ENCODE measurements at regions not wholly inside any gene's neighbourhood (a gene's known extent, or its start where the extent isn't known, plus 50 kb on each side); places are given as distances from the start of the nearest gene placed in this dataset.

DNA sequence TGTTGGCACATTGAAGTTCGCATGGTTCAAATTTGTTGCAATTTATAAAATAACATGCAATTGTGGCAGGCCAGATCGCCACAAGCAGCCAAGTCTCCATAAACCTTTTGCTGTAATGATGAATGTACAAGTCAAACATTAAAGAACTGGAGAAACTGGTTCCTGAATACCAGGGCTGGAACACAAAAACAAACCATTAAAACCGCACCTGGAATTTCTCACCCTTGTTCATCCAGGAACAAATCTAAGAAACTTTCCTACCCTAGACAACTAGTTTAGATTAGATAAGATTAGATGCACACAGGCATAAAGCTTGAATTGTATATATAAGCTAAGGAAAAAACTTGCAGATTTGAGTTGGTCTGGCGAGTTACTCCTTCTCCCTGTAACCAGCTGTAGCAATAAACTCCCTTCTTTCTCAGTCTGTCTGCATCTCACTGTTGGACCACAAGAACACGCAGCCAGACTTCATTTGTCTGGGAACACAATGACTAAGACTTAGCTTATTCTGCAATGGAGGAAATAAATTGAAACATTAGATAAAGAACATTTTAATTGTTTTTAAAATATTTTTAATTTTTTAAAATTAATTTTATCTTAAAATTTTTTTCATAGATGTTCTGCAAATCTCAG, 1835.5 kb upstream of the LRRTM1 start:
- no peak overlapping the region for H3K4me3 ChIP-seq (ENCODE audit: low read depth, low read length)
- TF ChIP-seq, protein P1, sequence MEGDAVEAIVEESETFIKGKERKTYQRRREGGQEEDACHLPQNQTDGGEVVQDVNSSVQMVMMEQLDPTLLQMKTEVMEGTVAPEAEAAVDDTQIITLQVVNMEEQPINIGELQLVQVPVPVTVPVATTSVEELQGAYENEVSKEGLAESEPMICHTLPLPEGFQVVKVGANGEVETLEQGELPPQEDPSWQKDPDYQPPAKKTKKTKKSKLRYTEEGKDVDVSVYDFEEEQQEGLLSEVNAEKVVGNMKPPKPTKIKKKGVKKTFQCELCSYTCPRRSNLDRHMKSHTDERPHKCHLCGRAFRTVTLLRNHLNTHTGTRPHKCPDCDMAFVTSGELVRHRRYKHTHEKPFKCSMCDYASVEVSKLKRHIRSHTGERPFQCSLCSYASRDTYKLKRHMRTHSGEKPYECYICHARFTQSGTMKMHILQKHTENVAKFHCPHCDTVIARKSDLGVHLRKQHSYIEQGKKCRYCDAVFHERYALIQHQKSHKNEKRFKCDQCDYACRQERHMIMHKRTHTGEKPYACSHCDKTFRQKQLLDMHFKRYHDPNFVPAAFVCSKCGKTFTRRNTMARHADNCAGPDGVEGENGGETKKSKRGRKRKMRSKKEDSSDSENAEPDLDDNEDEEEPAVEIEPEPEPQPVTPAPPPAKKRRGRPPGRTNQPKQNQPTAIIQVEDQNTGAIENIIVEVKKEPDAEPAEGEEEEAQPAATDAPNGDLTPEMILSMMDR (IDR thresholded peaks at IDR 0.05; ENCODE audit: low read depth, low read length): no peak

DNA sequence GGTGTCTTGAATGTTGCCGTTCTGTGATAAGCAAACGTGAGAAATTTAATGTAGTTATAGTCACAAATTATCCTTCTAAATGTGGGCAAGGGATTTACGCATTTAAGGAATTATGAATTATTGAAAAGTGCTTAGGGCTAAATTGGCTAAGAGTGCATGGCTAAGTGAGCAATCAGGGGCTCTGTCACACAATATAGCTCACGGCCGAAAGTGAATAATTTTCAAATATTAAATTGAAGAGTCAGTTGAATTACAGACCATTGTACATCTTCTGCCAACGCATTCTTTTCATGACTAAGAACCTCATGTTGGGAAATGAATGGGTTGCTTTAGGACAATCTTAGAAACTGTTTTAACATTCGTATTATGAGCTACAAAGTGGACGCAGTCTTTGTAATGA, 1832.9 kb upstream of the LRRTM1 start:
- no peak overlapping the region for H3K4me3 ChIP-seq (ENCODE audit: low read depth, low read length)
- TF ChIP-seq, protein P1 (IDR thresholded peaks at IDR 0.05; ENCODE audit: low read depth, low read length): no peak

DNA sequence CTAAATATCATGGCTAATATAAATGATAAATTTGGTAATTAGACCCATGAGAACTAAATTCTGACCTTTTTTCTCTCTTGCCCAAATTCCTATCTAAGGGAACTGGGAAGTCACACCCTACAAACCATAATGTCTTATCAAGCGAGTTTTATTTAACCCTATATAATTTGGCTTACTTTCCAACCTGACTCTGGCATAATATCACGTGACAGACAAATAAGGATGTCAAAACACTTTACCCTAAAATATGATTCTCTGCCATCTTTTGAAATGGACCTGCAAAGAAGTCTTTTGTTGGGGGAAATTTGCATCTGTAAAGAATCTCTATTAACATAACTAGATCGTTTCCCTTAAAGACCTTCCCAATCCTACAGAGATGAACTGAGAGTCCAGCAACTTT, 1823.5 kb upstream of the LRRTM1 start:
- TF ChIP-seq, protein P1 (IDR thresholded peaks at IDR 0.05; ENCODE audit: low read depth, low read length): no peak
- H3K4me3 ChIP-seq (ENCODE audit: low read depth, low read length): no peak overlapping the region

DNA sequence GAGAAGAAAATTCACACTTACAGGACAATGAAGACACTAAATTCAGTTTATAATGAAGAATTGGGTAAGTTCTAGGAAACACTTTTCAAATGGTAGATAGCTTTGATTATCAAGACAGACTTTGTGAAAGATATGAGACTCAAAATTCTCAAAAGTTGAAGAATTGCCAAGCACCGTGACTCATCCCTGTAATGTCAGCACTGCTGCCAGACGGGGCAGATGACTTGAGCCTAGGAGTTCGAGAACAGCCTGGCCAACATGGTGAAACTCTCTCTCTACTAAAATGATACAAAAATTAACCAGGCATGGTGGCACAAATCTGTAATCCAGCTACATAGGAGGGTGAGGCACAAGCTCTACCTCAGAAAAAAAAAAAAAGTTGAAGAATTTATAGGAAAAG, 1820.1 kb upstream of the LRRTM1 start:
- TF ChIP-seq, protein P1 (IDR thresholded peaks at IDR 0.05; ENCODE audit: low read depth, low read length): no peak
- no peak overlapping the region for H3K4me3 ChIP-seq (ENCODE audit: low read depth, low read length)

DNA sequence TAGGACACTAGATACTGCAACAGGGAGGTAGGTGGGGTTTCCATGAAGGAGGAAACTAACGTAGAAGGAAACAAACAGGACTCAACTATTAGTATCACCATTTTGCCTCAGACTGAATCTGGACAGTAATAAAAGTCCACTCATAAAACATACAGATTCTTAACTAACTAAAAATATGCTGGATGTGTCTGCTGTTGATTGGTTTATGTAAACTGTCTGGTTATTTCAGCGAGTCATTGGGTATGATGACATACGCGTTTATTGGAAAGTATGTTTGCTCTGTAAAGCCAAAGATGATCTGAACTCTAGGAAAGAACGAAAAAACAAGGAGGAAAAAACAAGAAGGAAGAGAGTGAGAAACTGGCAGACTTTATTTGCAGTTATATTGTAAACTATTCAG, 1816.1 kb upstream of the LRRTM1 start:
- no peak overlapping the region for H3K4me3 ChIP-seq (ENCODE audit: low read depth, low read length)
- TF ChIP-seq, protein P1 (IDR thresholded peaks at IDR 0.05; ENCODE audit: low read depth, low read length): no peak

DNA sequence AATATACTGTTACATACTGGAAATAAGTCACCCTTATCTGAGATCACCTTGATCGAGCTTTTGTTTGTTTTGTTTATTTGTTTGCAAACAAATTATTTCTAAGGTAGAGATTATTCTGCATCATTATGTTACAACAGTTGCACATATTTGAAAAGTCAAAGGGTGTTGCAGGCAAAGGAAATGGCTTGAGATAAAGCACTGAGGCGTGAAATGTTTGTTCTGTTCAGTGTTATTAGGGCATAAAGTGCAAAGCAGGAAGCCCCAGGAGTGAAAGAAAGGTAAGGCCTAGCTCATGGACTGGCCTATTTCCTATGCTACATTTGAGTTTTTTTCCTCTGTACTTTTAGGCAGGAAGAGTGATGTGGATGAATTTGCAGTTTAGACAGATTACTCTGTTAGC, 1815.6 kb upstream of the LRRTM1 start:
- H3K4me3 ChIP-seq (ENCODE audit: low read depth, low read length): no peak overlapping the region
- TF ChIP-seq, protein P1 (IDR thresholded peaks at IDR 0.05; ENCODE audit: low read depth, low read length): no peak

DNA sequence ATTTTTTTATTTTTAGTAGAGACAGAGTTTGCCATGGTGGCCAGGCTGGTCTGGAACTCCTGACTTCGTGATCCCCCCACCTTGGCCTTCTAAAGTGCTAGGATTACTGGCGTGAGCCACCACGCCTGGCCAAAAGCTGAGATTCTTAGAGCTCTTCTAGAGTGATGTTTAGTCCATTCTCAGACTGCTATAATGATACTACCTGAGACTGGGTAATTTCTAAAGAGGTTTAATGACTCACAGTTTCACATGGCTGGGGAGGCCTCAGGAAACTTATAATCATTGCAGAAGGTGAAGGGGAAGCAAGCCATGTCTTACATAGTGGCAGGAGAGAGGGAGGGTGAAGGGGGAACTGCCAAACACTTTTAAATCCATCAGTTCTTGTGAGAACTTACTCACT, 1804.9 kb upstream of the LRRTM1 start:
- TF ChIP-seq, protein P1 (IDR thresholded peaks at IDR 0.05; ENCODE audit: low read depth, low read length): no peak

More for the DNA sequence above, 1804.9 kb upstream of the LRRTM1 start:
- H3K4me3 ChIP-seq (ENCODE audit: low read depth, low read length): no peak overlapping the region
